ENCODE measurements at regions not wholly inside any gene's neighbourhood (a gene's known extent, or its start where the extent isn't known, plus 50 kb on each side); places are given as distances from the start of the nearest gene placed in this dataset.

DNA sequence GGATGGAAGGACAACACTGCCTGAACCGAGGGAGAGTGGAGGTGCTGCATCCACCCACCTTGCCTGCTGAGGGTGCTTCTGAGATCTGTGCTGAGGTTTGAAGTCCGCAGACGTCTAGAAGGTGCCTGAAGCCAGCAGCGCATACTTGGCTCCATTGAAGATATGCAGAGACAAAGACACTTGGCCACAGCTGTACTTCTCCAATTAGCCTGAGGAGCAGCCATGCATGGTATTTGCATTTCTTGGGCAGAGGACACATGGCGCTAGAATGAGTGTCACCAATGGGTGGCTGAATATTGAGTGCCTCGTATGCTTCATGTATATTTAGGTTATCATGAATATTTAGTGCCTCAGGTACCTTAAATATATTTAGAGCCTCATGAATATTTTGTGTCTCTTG lies 128.7 kb upstream of the ATP6AP2 start:
- DNase-seq (ENCODE audit: low read depth in 2 of 2), result no peak

DNA sequence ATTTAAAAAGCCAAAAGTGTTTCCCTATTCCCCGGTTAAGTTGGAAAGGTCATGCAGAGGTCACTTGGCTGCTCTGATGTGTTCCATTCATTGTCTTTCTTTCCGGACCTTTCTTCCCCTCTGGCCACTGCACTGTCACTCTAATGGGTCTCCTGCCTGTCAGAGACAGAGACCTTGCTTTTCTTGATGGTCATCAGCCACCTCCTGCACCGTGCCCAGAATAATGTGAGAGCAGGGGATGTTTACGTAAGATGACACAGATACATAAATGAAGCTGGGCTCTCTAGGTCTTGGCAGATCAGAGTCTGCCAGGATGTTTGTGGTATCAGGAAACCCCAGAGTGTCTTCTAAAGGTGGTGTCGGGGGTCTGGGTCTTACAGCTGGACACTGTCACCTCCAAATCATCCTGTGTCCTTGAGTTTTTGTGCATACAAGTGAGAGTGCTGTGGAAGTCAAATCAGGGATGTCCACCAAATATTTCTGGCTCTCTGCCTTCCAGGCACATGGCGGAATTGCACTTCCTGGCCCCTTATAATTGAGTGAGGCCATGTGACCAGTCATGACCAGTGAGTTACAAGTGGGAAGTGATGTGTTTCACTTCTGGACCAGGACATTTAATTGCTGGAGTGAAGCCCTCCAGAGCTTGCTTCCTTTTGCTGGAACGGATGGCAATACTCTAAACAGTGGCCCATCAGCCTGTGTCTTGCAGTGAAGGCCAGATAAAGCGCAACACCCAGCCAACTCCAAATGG lies 130.6 kb upstream of the ATP6AP2 start:
- DNase-seq (ENCODE audit: low read depth in 2 of 2), result no peak

GRCh38 chrX:40449396-40449795 lies 131.4 kb upstream of the ATP6AP2 start:
- no peak for DNase-seq (ENCODE audit: low read depth in 2 of 2)

DNA sequence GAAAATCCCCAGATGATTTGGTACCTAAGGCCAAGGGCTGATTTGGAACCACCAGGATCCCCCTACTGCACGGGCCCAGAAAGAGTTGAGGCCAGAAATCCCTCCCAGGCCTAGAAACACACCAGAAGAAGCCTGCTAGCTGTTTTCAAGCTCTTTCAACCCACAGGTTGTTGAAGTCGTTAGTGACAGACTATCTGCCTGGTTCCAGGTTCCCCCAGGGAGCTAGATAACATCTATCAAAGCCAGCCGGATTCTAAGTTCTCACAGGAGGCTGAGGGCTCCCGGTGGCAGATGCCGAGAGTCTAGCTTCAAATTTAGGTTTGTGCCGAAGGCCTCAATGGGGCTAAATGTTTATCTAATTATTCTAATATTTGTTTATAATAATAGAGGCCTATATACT lies 132.0 kb upstream of the ATP6AP2 start:
- no peak for DNase-seq (ENCODE audit: low read depth in 2 of 2)

GRCh38 chrX:40446921-40447320 lies 133.8 kb upstream of the ATP6AP2 start:
- DNase-seq (ENCODE audit: low read depth in 2 of 2), result no peak

GRCh38 chrX:40445691-40446090 lies 135.1 kb upstream of the ATP6AP2 start:
- DNase-seq (ENCODE audit: low read depth in 2 of 2), result no peak

- DNase-seq (ENCODE audit: low read depth in 2 of 2), result no peak
These were observed 135.8 kb upstream of the ATP6AP2 start for GRCh38 chrX:40444798-40445496.

GRCh38 chrX:40444133-40444532 lies 136.6 kb upstream of the ATP6AP2 start:
- DNase-seq (ENCODE audit: low read depth in 2 of 2), result no peak

- DNase-seq (ENCODE audit: low read depth in 2 of 2), result no peak
These were observed 139.9 kb upstream of the ATP6AP2 start for GRCh38 chrX:40440866-40441265.

DNA sequence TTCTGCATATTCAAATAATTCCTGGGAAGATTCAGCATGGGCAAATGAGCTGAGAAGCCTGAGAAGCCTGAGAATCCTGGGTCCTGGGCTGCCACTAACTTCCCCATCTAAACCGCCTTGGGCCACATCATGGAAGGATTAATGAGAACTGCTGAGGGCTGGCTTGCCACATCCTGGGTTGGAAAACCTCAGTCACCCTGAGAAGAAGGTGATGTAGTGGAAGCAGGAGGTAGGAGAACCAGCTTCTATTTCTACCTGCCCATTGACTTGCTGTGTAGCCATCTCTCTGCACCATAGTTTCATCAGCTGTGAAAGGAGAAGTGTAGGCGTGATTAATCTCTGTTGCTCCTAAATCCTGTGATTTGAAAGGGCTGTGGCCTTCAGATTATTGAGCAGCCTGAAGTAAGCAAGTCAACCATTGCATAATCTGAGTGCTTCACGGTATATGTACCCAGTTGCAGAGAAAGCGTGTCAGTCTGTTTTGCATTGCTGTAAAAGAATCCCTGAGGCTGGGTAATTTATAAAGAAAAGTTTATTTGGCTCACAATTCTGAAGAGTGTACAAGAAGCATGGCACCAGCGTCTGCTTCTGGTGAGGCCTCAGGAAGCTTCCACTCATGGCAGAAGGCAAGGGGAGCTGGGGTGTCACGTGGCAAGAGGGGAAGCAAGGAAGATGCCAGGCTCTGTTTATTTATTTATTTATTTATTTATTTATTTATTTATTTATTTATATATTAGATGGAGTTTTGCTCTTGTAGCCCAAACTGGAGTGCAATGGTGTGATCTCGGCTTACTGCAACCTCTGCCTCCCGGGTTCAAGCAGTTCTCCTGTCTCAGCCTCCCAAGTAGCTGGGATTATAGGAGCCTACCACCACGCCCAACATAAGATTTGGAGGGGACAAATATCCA lies 140.9 kb upstream of the ATP6AP2 start:
- DNase-seq (ENCODE audit: low read depth in 2 of 2), result no peak

- DNase-seq (ENCODE audit: low read depth in 2 of 2), result no peak
These were observed 143.4 kb upstream of the ATP6AP2 start for GRCh38 chrX:40437348-40437747.

DNA sequence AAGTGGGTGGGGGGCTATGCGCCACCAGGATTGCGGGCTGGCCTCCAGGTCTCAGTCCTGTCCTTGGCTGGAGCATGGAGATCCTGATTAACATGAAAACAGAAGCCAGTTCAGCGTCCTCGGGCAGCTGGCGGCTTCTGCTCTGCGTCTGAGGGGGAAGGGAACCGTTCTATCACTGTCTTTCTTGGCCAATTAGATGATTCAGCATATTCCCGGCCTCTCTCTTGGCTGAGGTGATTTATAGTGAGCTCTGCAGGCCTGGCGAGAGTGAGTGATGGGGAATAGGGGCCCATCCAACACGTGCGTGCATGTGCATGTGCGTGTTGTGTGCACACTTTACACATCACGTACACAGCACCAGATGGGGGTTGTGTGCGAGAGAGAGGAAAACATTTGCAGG lies 145.8 kb upstream of the ATP6AP2 start:
- no peak for DNase-seq (ENCODE audit: low read depth in 2 of 2)

DNA sequence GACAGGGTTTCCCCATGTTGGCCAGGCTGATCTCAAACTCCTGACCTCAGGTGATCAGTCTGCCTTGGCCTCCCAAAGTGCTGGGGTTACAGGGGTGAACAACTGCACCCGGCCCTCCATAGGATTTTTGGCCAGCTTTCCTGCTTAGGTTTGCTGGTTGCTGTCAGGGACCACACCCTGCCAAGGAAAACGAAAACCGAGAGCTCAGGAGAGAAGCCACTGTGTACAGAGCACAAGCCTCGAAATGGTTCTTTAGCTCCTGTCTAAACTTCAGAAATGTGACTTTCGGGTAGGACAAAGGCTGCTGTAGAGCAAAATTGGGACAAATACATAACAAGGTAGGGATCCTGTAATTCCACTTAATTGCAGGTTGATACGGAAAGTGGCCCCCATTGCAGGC lies 146.3 kb upstream of the ATP6AP2 start:
- no peak for DNase-seq (ENCODE audit: low read depth in 2 of 2)

GRCh38 chrX:40433160-40433559 lies 147.6 kb upstream of the ATP6AP2 start:
- DNase-seq (ENCODE audit: low read depth in 2 of 2), result no peak

GRCh38 chrX:40424259-40424658 lies 156.5 kb upstream of the ATP6AP2 start:
- no peak for DNase-seq (ENCODE audit: low read depth in 2 of 2)

DNA sequence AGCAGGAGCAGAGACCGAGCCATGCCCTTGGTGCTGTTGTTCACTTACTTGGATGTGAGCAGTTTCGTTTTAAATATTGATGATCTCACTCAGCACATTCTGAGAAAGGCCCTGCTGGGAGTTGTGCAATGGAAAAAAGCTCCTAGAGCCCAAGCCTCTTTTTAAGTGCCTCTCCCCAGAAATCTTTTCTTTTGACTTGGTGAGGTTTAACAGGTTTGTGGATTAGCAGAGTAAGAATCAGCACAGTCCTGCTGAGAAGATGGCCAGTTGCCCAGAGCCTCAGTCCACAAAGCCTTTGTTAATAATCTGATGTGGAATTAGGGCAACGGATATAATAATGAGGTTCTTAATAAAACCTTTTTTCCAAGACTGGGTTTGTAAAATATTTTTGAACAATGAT lies 157.5 kb upstream of the ATP6AP2 start:
- no peak for DNase-seq (ENCODE audit: low read depth in 2 of 2)

- no peak for DNase-seq (ENCODE audit: low read depth in 2 of 2)
These were observed 158.7 kb upstream of the ATP6AP2 start for GRCh38 chrX:40422021-40422420.

- no peak for DNase-seq (ENCODE audit: low read depth in 2 of 2)
These were observed 159.7 kb upstream of the ATP6AP2 start for GRCh38 chrX:40420899-40421729.

DNA sequence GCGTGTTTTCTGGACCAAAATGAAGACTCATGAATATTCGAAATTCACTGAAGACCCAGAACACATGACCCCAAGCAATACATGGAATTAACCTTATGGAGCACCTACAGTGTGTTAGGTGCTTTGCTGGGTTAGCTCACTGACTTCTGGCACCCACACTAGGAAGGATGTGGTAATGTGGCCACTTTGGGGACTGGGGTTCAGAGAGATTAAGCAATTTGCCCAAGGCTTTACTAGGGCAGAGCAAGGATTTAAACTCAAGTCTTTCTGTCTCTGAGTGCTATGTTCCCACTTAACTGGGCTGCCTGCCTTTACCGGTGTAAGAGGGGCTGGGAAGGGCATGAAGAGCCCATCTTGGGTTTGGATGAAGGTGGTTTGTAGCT lies 162.0 kb upstream of the ATP6AP2 start:
- DNase-seq (ENCODE audit: low read depth in 2 of 2), result no peak

DNA sequence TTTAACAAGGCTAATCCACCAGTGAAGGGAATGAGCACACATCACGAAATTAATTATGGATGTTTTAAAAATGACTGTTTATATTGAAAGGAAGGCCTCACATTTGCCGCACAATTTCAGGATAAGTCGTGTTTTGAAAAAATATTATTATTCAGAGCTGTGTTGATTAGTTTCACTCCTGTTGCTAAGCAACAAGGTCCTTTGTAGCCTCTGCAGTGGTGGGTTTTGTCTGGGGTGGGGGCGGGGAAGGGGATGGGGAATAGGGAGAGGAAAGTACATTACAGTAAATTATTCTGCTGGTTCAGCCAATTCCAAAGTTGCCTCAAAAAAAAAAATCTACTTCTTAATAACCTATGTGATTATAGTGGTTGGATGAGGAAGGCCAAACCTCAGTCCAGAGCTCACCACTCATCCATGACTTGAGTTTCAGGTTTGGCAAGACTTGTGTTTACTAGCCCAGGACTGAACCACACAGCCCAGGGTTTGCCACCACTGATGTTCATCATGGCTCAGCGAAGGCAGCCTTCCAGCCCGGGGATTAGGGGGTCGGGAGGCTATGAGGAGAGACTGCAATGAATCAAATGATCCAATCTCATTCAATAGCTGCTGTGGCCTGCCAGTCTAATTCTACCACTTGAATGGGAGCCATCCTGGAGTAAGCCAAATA lies 162.5 kb upstream of the ATP6AP2 start:
- DNase-seq (ENCODE audit: low read depth in 2 of 2), result no peak

DNA sequence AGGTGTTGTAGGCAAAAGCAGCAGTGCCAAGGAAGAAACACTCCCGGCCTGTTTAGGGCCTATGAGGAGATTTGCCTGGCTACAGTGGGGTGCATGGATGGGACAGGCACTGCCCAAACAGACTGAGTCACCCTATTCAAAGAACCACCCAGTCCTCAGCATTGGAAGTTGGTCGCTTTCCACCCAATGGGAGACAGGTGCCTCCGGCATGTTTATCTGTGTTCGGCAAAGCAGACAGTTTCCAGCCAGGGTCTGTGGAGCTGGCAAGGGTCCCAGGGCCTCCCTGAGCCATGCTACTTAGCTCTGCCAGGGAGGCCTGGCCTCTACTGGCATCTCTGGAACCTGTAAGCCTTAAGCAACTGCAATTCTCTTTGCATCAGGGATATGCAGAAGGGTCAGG lies 165.1 kb upstream of the ATP6AP2 start:
- DNase-seq (ENCODE audit: low read depth in 2 of 2), result no peak

Measured in stimulated activated CD8-positive, alpha-beta memory T cell treated with anti-CD3 and anti-CD28 coated beads, Interleukin-15, amount 100 ng/mL, for 4 hours (primary cell).